CD4-positive, alpha-beta T cell treated with Interleukin-10 for 1 hour (primary cell): ENCODE measurements at regions not wholly inside any gene's neighbourhood (a gene's known extent, or its start where the extent isn't known, plus 50 kb on each side); places are given as distances from the start of the nearest gene placed in this dataset.

Experiments used
- DNase-seq: peaks from one replicate; pipeline ENCODE4 v3.0.0-alpha.2; 2020

- no peak for DNase-seq
Measured at GRCh38 chr6:134739299-134740026, 210.4 kb downstream of the ALDH8A1 start.

GRCh38 chr6:134738211-134738885 lies 211.6 kb downstream of the ALDH8A1 start:
- no peak for DNase-seq

- no peak for DNase-seq
Measured at GRCh38 chr6:134735461-134735860, 214.4 kb downstream of the ALDH8A1 start.

- DNase-seq, result no peak
Measured at GRCh38 chr6:134734312-134734869, 215.5 kb downstream of the ALDH8A1 start.

- DNase-seq, result no peak
Measured at GRCh38 chr6:134733801-134734200, 216.1 kb downstream of the ALDH8A1 start.

GRCh38 chr6:134732763-134733162 lies 217.1 kb downstream of the ALDH8A1 start:
- no peak for DNase-seq

GRCh38 chr6:134731615-134732014 lies 218.3 kb downstream of the ALDH8A1 start:
- DNase-seq, result no peak

- no peak for DNase-seq
Measured at GRCh38 chr6:134730013-134730412, 219.9 kb downstream of the ALDH8A1 start.

- DNase-seq, result no peak
Measured at GRCh38 chr6:134729561-134729960, 220.3 kb downstream of the ALDH8A1 start.

GRCh38 chr6:134727081-134727480 lies 222.8 kb downstream of the ALDH8A1 start:
- DNase-seq, result no peak

GRCh38 chr6:134725590-134725989 lies 224.3 kb downstream of the ALDH8A1 start:
- DNase-seq, result no peak

GRCh38 chr6:134724771-134725340 lies 225.0 kb downstream of the ALDH8A1 start:
- DNase-seq, result no peak

GRCh38 chr6:134723081-134723871 lies 226.6 kb downstream of the ALDH8A1 start:
- DNase-seq, result no peak

- DNase-seq, result no peak
Measured at GRCh38 chr6:134722200-134722870, 227.6 kb downstream of the ALDH8A1 start.

GRCh38 chr6:134721060-134721405 lies 228.9 kb downstream of the ALDH8A1 start:
- no peak for DNase-seq

- DNase-seq, result no peak
Measured at GRCh38 chr6:134720353-134721059, 229.4 kb downstream of the ALDH8A1 start.

GRCh38 chr6:134719911-134720310 lies 230.0 kb downstream of the ALDH8A1 start:
- DNase-seq, result no peak

- DNase-seq, result no peak
Measured at GRCh38 chr6:134719286-134719685, 230.6 kb downstream of the ALDH8A1 start.

GRCh38 chr6:134714679-134715078 lies 235.2 kb downstream of the ALDH8A1 start:
- DNase-seq, result no peak

- no peak for DNase-seq
Measured at GRCh38 chr6:134714113-134714512, 235.8 kb downstream of the ALDH8A1 start.

GRCh38 chr6:134712311-134712710 lies 237.6 kb downstream of the ALDH8A1 start:
- DNase-seq, result no peak

- no peak for DNase-seq
Measured at GRCh38 chr6:134708079-134708478, 241.8 kb downstream of the ALDH8A1 start.
